Iris pigment epithelial cell (primary cell): ENCODE measurements at regions not wholly inside any gene's neighbourhood (a gene's known extent, or its start where the extent isn't known, plus 50 kb on each side); places are given as distances from the start of the nearest gene placed in this dataset.

Experiments
- DNase-seq: peaks from one replicate; pipeline ENCODE4 v3.0.0-alpha.2; 2011; ENCODE audit warnings: low read depth

- no peak for DNase-seq
Observed at GRCh38 chr6:85396159-85396808, 53.6 kb upstream of the NT5E start.

GRCh38 chr6:85395746-85396145 lies 54.1 kb upstream of the NT5E start:
- no peak for DNase-seq

- no peak for DNase-seq
Observed at GRCh38 chr6:85394853-85395538, 54.9 kb upstream of the NT5E start.

GRCh38 chr6:85394199-85394598 lies 55.7 kb upstream of the NT5E start:
- DNase-seq, result no peak

GRCh38 chr6:85392379-85392778 lies 57.5 kb upstream of the NT5E start:
- DNase-seq, result peak; percentile 38

GRCh38 chr6:85390775-85391174 lies 59.1 kb upstream of the NT5E start:
- DNase-seq, result peak; percentile 76

GRCh38 chr6:85390105-85390728 lies 59.7 kb upstream of the NT5E start:
- DNase-seq, result peak; percentile 53

- DNase-seq, result no peak
Observed at GRCh38 chr6:85389151-85389797, 60.6 kb upstream of the NT5E start.

- DNase-seq, result no peak
Observed at GRCh38 chr6:85388531-85388930, 61.4 kb upstream of the NT5E start.

GRCh38 chr6:85385636-85386315 lies 64.1 kb upstream of the NT5E start:
- no peak for DNase-seq

- DNase-seq, result no peak
Observed at GRCh38 chr6:85383042-85383441, 66.8 kb upstream of the NT5E start.

- no peak for DNase-seq
Observed at GRCh38 chr6:85382541-85382940, 67.3 kb upstream of the NT5E start.

GRCh38 chr6:85372915-85373270 lies 77.0 kb upstream of the NT5E start:
- DNase-seq, result no peak

GRCh38 chr6:85372188-85372914 lies 77.5 kb upstream of the NT5E start:
- DNase-seq, result no peak

GRCh38 chr6:85368631-85369030 lies 81.3 kb upstream of the NT5E start:
- peak; percentile 28 for DNase-seq

- peak; percentile 83 for DNase-seq
Observed at GRCh38 chr6:85364344-85364743, 85.5 kb upstream of the NT5E start.

- DNase-seq, result no peak
Observed at GRCh38 chr6:85363870-85364269, 86.0 kb upstream of the NT5E start.

GRCh38 chr6:85362652-85363310 lies 87.1 kb upstream of the NT5E start:
- DNase-seq, result peak; percentile 43

- DNase-seq, result no peak
Observed at GRCh38 chr6:85361643-85362014, 88.3 kb upstream of the NT5E start.

- DNase-seq, result peak; percentile 98
Observed at GRCh38 chr6:85360794-85361642, 88.9 kb upstream of the NT5E start.
